Lower leg skin (tissue), 4 donors: ENCODE measurements at regions not wholly inside any gene's neighbourhood (a gene's known extent, or its start where the extent isn't known, plus 50 kb on each side); places are given as distances from the start of the nearest gene placed in this dataset.

Experiments
- DNase-seq, 2 donors: peaks; one replicate each; pipeline ENCODE4 v3.0.0-alpha.2; 2019; ENCODE audit warnings: low spot score in 2 of 2
- H3K4me3 ChIP-seq: fragments of 200-600 bp; sonication (generic); 2 replicates; pipeline ENCODE4 v1.5.1; 2017; ENCODE audit warnings: mild to moderate bottlenecking, low read depth; ENCODE audit not compliant: poor library complexity, severe bottlenecking
- POLR2A ChIP-seq, 2 donors: fragments of 450-650 bp; IDR thresholded peaks; one replicate each; pipeline ENCODE4 v1.6.1; 2016 to 2017; ENCODE audit warnings: antibody characterized with exemption in 2 of 2, mild to moderate bottlenecking in 1 of 2, moderate library complexity in 1 of 2
- WGBS, 2 donors: methylation state at CpG; one replicate each; pipeline ENCODE4 v1.1.5; 2018; 5-methylcytosine and 5-hydroxymethylcytosine counted together
- intact Hi-C: fragments of 100-400 bp; cut with DNase I; formaldehyde crosslinking; loops from one replicate; pipeline ENCODE4 v1.15.0; 2023; ENCODE audit warnings: low total_unique reads
- TF ChIP-seq, protein P1 (sequence below), 3 donors: fragments of 450-650 bp; IDR thresholded peaks; one replicate each; pipeline ENCODE4 v1.5.1; 2016; ENCODE audit warnings: antibody characterized with exemption in 3 of 3, mild to moderate bottlenecking in 3 of 3, moderate library complexity in 2 of 3

DNA sequence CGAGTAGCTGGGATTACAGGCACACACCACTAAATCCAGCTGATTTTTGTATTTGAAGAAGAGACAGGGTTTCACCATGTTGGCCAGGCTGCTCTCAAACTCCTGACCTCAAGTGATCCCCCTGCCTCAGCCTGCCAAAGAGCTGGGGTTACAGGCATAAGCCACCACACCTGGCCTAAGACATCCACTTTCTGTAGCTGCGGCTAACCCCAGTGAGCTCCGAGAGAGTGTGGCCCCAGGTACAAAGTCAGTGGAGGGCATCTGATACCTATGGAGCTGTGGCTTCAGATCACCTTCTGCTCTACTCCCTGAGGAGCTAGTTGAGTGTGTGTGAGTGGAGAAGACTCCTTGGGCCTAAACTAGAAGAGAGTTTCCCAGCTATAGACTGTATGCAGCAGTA is 189.3 kb upstream of the TSC22D2 start:
- WGBS, 2 donors = 94% methylated on average over 3 of the region's 3 CpGs
- H3K4me3 ChIP-seq = no peak overlapping the region
- TF ChIP-seq POLR2A (IDR thresholded peaks at IDR 0.05) = no peak
- TF ChIP-seq, protein P1, sequence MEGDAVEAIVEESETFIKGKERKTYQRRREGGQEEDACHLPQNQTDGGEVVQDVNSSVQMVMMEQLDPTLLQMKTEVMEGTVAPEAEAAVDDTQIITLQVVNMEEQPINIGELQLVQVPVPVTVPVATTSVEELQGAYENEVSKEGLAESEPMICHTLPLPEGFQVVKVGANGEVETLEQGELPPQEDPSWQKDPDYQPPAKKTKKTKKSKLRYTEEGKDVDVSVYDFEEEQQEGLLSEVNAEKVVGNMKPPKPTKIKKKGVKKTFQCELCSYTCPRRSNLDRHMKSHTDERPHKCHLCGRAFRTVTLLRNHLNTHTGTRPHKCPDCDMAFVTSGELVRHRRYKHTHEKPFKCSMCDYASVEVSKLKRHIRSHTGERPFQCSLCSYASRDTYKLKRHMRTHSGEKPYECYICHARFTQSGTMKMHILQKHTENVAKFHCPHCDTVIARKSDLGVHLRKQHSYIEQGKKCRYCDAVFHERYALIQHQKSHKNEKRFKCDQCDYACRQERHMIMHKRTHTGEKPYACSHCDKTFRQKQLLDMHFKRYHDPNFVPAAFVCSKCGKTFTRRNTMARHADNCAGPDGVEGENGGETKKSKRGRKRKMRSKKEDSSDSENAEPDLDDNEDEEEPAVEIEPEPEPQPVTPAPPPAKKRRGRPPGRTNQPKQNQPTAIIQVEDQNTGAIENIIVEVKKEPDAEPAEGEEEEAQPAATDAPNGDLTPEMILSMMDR (IDR thresholded peaks at IDR 0.05) = no peak
- intact Hi-C loops = loop anchor here (10.0 kb wide), 1 partner anchor 244 kb away; the partner anchor contains the start of gene PFN2
- no peak for DNase-seq

DNA sequence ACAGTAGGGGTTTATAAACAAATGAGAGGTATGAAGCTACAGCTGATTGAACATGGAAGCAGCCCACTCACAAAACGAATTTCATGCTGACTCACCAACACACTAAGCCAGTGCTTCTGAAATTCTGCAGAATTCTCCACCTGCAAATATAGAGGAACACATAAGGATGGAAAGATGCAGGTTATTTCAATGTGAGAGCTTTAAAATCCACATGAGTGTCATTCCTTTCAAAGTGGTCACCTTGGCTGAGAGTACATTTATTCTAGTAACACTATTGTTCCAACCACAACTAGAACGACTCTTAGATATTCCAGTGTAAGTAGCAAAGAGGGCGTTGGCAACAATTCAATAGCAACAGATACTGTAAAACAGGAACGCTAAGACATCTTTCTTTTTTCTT is 189.9 kb upstream of the TSC22D2 start:
- no peak for DNase-seq
- TF ChIP-seq, protein P1 (IDR thresholded peaks at IDR 0.05) = no peak
- no peak for TF ChIP-seq POLR2A (IDR thresholded peaks at IDR 0.05)
- 73 to 74% methylated on average over 4 of the region's 4 CpGs for WGBS, 2 donors
- intact Hi-C loops = loop anchor here (10.0 kb wide), 1 partner anchor 243 kb away; the partner anchor contains the start of gene PFN2
- H3K4me3 ChIP-seq = no peak overlapping the region

DNA sequence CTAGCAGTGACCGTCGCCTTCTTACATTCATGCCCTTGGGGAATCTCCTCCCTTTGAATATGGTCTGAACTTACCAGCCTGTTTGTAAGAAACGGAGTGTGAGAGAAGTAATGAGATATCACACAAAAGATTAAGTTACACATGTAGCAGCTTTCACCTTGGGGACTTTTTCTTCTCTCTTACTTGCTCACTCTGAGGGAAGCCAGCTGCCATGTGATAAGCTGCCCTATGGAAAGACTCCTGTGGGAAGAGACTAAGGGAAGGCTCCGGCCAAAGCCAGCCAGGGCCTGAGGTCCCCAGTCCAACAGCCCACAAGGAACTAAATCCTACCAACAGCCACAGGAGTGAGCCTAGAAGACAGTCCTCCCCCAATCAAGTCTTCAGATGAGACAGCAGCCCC is 190.4 kb upstream of the TSC22D2 start:
- intact Hi-C loops = loop anchor here (10.0 kb wide), 1 partner anchor 243 kb away; the partner anchor contains the start of gene PFN2
- no peak overlapping the region for H3K4me3 ChIP-seq
- peak in 1 of 2 donors; percentile 37 for DNase-seq
- TF ChIP-seq POLR2A (IDR thresholded peaks at IDR 0.05) = no peak
- TF ChIP-seq, protein P1 (IDR thresholded peaks at IDR 0.05) = no peak
- 92 to 99% methylated on average over 4 of the region's 4 CpGs for WGBS, 2 donors

DNA sequence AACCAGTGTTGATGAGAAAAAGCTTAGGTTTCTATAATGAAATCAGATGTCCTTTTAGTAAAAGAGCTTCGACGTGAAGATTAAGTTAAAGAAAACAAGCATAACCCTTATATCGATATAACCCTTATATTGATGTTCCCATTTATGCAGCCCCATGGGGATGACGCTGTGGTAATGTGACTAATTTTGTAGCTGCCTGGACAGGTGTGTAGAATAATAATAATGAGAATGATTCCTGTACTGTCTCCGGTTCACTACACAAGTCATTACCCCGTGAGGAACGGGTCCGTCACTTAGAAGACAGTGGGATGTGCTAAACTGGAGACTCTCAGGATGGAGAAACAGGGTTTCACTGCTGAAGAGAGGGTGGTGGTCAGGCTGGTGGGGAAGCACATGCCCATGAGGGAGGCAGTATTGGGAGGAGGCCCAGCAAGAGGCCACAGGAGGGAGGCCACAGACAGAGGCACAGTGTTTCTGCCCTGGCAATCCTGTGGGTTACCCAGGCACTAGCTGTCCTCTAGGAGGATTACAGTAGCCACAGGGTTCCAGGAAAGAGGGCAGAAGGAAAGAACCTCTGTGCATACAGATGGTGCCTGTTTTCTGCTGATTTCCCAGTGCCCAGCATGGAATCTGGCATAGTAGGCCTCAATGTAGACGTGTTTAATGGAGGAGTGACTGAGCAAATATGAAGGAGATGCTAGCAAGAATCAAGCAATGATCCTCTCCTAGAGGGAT is 191.1 kb upstream of the TSC22D2 start:
- peak in 1 of 2 donors; percentile 28 for DNase-seq
- no peak overlapping the region for H3K4me3 ChIP-seq
- WGBS, 2 donors = 77 to 81% methylated on average over 9 of the region's 9 CpGs
- intact Hi-C loops = loop anchor here (10.0 kb wide), 1 partner anchor 242 kb away; the partner anchor contains the start of gene PFN2
- TF ChIP-seq, protein P1 (IDR thresholded peaks at IDR 0.05) = no peak
- TF ChIP-seq POLR2A (IDR thresholded peaks at IDR 0.05) = no peak

DNA sequence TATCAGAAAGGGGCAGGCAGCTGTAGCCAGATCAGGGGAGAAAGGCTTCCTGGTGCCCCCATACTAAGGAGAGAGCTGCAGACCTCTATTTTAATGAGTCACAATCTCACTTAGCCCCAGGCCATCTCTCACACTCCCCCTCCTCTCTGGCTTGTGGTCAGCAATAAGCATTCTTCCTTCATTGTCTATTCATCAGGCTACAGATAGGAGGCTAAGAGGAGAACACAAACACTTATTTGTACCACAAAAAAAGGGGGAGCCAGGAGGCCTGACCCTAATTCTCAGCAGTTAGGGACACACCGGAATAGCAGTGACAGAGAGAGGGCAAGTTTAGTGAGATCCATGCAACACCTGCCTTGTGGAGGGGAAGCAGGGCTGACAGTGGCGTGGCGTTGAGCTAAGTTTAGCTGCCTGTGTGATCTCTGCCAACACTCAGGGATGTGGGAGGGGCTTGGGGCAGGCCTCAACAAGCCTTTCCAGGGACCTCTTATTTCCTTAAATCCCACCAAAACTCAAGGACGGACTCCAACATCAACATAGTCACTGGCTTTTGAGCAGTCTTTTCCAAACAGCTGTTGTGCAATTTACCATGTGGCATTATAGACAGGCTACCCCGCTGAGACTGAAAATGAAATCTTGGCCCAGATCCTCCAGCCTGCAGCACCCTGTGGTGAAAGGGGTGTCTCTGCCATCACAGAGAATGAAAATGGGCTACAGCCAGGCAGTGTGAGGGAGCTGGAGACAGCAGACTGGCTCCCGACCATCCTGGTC is 191.9 kb upstream of the TSC22D2 start:
- WGBS, 2 donors = 23 to 42% methylated on average over 6 of the region's 6 CpGs
- H3K4me3 ChIP-seq = no peak overlapping the region
- TF ChIP-seq, protein P1 (IDR thresholded peaks at IDR 0.05) = no peak
- no peak for TF ChIP-seq POLR2A (IDR thresholded peaks at IDR 0.05)
- peak in 1 of 2 donors; percentile 79 for DNase-seq
- intact Hi-C loops = loop anchor here (10.0 kb wide), 1 partner anchor 241 kb away; the partner anchor contains the start of gene PFN2
